GM18517 (cell line): ENCODE measurements at regions not wholly inside any gene's neighbourhood (a gene's known extent, or its start where the extent isn't known, plus 50 kb on each side); places are given as distances from the start of the nearest gene placed in this dataset.

Experiments used
- ATAC-seq: cut with Tn5 transposase; IDR thresholded peaks from one replicate; pipeline ENCODE4 v1.9.1; 2021; ENCODE audit warnings: mild to moderate bottlenecking, moderate library complexity; ENCODE audit not compliant: unreplicated experiment

- no peak for ATAC-seq
Observed at GRCh38 chr14:101200650-101201516, 297.4 kb upstream of the RTL1 start.

DNA sequence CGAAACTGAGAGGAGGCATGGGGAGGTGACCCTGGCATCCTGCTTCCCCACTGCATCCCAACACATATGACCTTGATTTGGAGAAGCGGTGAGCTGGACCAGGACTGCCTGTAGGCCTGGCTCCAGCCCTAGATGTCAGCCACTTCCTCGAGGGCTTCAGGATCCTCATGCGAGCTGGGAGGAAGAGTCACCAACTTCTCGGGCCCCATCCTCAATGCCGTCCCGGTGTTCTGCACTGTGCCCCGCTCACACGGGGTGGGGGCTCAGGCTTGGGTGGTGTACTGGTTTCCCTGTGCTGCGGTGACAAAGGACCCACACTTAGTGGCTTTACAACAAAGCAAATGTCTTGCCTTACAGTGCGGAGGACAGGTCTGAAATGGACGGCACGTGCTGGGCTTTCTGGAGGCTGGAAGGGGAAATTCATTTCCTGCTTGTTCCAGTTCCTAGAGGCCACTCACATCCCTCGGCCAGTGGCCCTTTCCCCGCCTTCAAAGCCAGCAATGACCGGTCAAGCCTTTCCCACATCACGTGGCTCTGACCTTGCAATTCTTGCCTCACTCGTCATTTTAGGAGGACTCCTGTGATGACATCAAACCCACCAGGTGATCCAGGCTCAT, 298.1 kb upstream of the RTL1 start:
- ATAC-seq: no peak

GRCh38 chr14:101202627-101203404, 299.3 kb upstream of the RTL1 start:
- ATAC-seq: no peak

- ATAC-seq: no peak
Observed at GRCh38 chr14:101206556-101206955, 303.0 kb upstream of the RTL1 start.

DNA sequence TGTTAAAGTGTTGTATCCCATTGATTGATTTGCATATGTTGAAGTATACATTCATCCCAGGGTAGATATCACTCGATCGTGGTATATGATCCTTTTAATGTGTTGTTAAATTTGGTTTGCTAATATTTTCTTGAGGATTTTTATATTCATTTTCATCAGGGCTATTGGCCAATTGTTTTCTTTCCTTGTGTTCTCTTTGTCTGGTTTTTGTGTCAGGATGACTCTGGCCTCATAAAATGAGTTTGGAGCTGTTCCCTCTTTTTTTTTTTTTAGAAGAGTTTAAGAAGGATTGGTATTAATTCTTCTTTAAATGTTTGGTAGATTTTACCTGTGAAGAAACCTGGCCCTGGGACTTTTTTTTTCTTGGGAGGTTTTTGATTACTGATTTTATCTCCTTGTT, 303.5 kb upstream of the RTL1 start:
- no peak for ATAC-seq

DNA sequence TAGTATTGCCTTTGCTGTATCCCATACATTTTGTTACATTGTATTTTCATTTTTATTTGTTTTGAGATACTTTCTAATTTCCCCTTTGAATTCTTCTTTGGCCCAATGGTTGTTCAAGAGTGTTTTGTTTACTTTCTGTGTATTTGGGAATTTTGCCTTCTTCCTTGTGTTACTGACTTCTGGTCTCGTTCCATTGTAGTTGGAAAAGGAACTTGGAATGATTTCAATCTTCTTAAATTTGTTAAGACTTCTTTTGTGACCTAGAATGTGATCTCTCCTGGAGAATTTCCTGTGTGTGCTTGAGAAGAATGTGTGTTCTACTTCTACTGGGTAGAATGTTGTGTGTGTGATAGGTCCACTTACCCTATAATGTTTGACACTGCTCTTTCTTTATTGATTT, 304.4 kb upstream of the RTL1 start:
- no peak for ATAC-seq

DNA sequence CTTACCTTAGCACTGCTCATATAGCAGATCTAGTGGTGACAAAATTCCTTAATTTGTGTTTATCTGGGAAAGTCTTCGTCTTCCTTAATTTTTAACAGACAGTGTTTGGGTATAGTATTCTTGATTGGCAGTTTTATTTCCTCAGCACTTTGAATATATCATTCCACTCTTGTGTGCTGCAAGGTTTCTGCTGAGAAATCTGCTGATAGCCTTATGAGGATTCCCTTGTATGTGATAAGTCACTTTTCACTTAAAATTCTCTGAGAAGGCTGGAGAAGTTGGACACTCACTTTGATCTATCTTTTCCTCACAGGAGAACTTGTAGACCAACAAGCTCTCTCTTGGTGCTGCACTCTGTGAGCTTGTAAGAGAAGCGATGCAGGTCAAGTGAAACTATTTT, 306.1 kb upstream of the RTL1 start:
- no peak for ATAC-seq

- no peak for ATAC-seq
Observed at GRCh38 chr14:101215266-101215665, 311.7 kb upstream of the RTL1 start.

GRCh38 chr14:101215927-101216326, 312.4 kb upstream of the RTL1 start:
- no peak for ATAC-seq

GRCh38 chr14:101216366-101217079, 313.0 kb upstream of the RTL1 start:
- ATAC-seq: no peak

DNA sequence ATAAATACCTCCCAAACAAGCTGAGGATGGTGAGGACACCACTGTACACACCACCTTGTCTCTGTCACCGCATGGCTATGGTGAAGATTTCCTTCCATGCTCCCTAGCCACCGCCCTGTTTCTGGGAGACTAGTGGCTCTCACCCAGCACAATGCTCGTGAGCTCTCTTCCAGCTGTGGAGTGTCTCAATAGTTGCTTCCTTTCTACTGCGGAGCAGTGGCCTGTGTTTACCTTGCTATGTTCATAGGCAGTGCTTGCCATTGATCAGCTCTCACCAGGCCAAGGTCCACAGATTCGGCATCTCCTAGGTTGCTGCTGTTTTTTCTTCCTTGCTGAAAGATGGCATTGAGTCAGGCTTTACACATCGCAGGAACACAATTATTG, 313.6 kb upstream of the RTL1 start:
- ATAC-seq: no peak

GRCh38 chr14:101217616-101218371, 314.3 kb upstream of the RTL1 start:
- no peak for ATAC-seq

DNA sequence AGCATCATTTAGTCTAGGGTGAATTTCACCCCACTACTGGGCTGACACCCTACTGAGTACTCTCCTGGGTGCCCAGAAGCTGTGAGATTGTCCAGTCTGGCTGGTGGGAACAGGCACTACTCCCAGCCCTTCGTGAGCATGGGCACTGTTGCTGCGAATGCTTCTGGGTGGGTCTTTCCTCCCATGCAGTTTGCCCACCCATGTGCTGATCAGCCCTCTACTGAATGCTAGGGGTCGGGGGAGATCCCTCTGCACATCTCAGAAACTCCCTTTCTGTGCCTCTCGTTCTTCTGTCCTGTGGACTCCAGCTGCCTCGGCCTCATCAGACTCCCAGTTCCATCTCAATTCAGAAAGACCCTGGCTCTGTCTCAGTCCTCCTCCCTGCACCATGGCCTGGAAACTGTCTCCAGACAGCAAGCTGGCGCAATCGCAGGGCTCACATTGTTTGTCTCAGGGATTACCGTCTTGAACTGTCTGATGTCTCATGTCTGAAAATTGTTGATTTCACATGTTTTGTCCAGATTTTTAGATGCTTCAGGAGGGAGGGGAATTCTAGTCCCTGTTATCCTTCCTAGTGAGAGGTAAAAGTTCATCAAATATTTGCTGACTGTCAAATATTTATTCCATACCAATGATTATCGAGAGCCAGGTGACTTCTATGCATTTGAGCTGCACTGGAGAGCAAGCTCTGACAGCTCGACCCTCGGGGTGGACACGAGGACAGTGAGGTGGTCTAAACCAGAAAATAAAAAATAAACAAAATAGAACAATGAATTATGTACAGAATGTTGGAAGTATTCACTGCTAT, 316.6 kb upstream of the RTL1 start:
- no peak for ATAC-seq

- ATAC-seq: no peak
Observed at GRCh38 chr14:101220921-101221510, 317.5 kb upstream of the RTL1 start.

- ATAC-seq: no peak
Observed at GRCh38 chr14:101221549-101222160, 318.1 kb upstream of the RTL1 start.

DNA sequence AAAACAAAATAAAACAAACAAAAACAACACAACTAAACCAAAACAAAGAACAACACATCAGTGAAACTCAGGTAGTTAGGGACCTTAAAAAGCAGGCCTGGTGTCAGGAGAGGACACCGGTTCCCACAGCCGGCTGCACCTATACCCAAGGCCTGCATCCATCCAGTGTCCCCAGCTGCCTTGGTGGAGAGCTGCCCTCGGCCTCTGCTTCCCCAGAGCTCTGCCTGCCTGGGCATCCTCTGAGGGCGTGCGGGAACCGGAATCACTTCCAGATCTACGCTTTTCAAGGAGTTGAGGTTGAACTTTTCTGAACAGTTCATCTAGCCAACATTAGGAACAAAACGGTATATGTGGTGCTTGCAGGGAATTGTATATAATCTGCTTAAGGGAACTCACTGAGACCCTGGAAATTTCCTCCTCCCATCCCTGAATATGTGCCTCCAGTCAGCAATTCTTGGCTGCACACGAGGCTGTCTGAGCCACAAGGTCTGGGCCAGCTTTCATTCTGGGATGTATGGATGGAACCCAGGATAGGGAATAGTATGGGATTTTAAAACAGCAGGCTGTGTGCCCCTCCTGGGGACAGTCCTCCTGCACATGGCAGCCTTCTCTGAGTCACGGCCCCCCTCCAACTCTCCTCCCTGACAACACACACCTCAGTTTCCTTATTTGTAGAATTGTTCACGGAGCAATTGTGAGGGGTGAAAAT, 319.0 kb upstream of the RTL1 start:
- no peak for ATAC-seq

DNA sequence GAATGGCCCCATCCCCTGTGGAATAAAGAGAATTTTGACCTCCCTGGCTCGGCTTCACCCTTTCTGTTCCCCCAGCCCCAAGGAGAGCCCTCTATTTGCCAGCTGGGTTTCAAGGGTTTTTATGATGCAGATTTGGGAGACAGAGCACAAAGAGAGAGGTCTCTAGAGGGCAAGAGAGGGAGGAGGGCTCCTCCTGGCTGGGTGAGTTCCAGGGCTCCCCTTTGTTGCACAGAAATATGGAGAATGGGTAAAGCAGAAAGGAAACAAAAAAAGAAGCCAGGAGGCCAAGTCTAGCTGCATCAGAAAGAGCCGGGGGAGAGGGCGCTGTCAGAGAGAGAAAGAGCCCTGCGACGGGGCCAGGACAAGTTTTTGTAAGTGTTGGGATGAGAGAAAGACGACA, 319.6 kb upstream of the RTL1 start:
- no peak for ATAC-seq

- ATAC-seq: no peak
Observed at GRCh38 chr14:101223561-101224162, 320.1 kb upstream of the RTL1 start.
